HEK293 (cell line): ENCODE measurements at regions not wholly inside any gene's neighbourhood (a gene's known extent, or its start where the extent isn't known, plus 50 kb on each side); places are given as distances from the start of the nearest gene placed in this dataset.
"Not testable (repeated sequence)": the region's sequence is repeated elsewhere in the genome, so short reads cannot be mapped to it uniquely, and the experiment has no call there.

ENCODE experiments used
- CTCF ChIA-PET: fragments of 350-600 bp; formaldehyde crosslinking; extraction: SDS; loops from one replicate; lab custom pipeline; 2021; ENCODE audit warnings: antibody characterized with exemption; lab: Yijun Ruan, JAX
- POLR2A ChIA-PET: fragments of 300-600 bp; formaldehyde crosslinking; extraction: SDS; loops from one replicate; lab custom pipeline; 2020; ENCODE audit warnings: antibody characterized with exemption, inconsistent platforms; lab: Yijun Ruan, JAX
- H3K27ac ChIP-seq: fragments of 200-500 bp; sonication (Bioruptor generic); 2 replicates; pipeline ENCODE4 v1.5.1; 2014; ENCODE audit warnings: low read depth, low read length, control low read depth, inconsistent platforms; ENCODE audit errors: extremely low read depth
- H3K36me3 ChIP-seq, 2 experiments: fragments of 200-500 bp in 1 of 2; sonication (Bioruptor generic) in 1 of 2; 1 replicate in 1 of 2; 2 replicates in 1 of 2; pipeline ENCODE4 v1.5.1; 2014 to 2017; ENCODE audit warnings: inconsistent platforms in 2 of 2, low read length in 2 of 2; ENCODE audit not compliant: control insufficient read depth in 2 of 2, insufficient read depth in 1 of 2
- H3K4me1 ChIP-seq: fragments of 200-500 bp; sonication (Bioruptor generic); 2 replicates; pipeline ENCODE4 v1.5.1; 2014; ENCODE audit warnings: mild to moderate bottlenecking, low read length, inconsistent platforms; ENCODE audit not compliant: control insufficient read depth, insufficient read depth
- H3K4me3 ChIP-seq: 2 replicates; pipeline ENCODE4 v1.5.1; 2011; ENCODE audit warnings: low read depth, mild to moderate bottlenecking, control low read depth, low read length, moderate library complexity
- H3K9me3 ChIP-seq: fragments of 200-500 bp; sonication (Bioruptor generic); 2 replicates; pipeline ENCODE4 v1.5.1; 2014; ENCODE audit warnings: low read depth, low read length, inconsistent platforms; ENCODE audit not compliant: control insufficient read depth, insufficient read depth
- KLF1 ChIP-seq: fragments of 450-650 bp; formaldehyde crosslinking; IDR thresholded peaks from 2 replicates; pipeline ENCODE4 v1.5.1; 2016; ENCODE audit warnings: missing biosample characterization, missing genetic modification characterization
- KLF17 ChIP-seq: fragments of 450-650 bp; formaldehyde crosslinking; IDR thresholded peaks from 2 replicates; pipeline ENCODE4 v1.5.1; 2016; ENCODE audit warnings: missing biosample characterization, missing genetic modification characterization
- MEIS1 ChIP-seq: sonication (generic); formaldehyde crosslinking; IDR thresholded peaks from 2 replicates; pipeline ENCODE4 v1.8.1; 2022; ENCODE audit warnings: missing genetic modification reagents, mild to moderate bottlenecking, borderline replicate concordance
- TCF7L2 ChIP-seq: IDR thresholded peaks from 2 replicates; pipeline ENCODE4 v1.6.1; 2011; ENCODE audit warnings: low read depth, mild to moderate bottlenecking, inconsistent platforms, low read length, moderate library complexity, borderline replicate concordance
- ZBTB26 ChIP-seq: fragments of 450-650 bp; formaldehyde crosslinking; optimal IDR thresholded peaks from 2 replicates; pipeline ENCODE3; 2016; ENCODE audit warnings: missing biosample characterization, mild to moderate bottlenecking, missing genetic modification characterization
- ZBTB49 ChIP-seq: fragments of 450-650 bp; formaldehyde crosslinking; IDR thresholded peaks from 2 replicates; pipeline ENCODE4 v1.5.1; 2016; ENCODE audit warnings: missing biosample characterization, missing genetic modification characterization, low read depth
- ZNF146 ChIP-seq: fragments of 450-650 bp; formaldehyde crosslinking; IDR thresholded peaks from 2 replicates; pipeline ENCODE4 v1.5.1; 2016; ENCODE audit warnings: missing biosample characterization, missing genetic modification characterization
- ZNF274 ChIP-seq, 2 experiments: fragments of 200-500 bp in 1 of 2; fragments of 450-650 bp in 1 of 2; sonication (Bioruptor generic) in 1 of 2; formaldehyde crosslinking in 1 of 2; IDR thresholded peaks; 2 replicates each; pipeline versions ENCODE4 v1.5.1 to v1.6.1; 2014 to 2016; ENCODE audit warnings: borderline replicate concordance in 1 of 2, inconsistent platforms in 1 of 2, low read length in 1 of 2, missing biosample characterization in 1 of 2, missing genetic modification characterization in 1 of 2
- ZNF404 ChIP-seq: fragments of 450-650 bp; formaldehyde crosslinking; IDR thresholded peaks from 2 replicates; pipeline ENCODE4 v1.5.1; 2017; ENCODE audit warnings: missing biosample characterization, missing genetic modification characterization
- ZNF449 ChIP-seq: fragments of 450-650 bp; formaldehyde crosslinking; IDR thresholded peaks from 2 replicates; pipeline ENCODE4 v1.5.1; 2017; ENCODE audit warnings: missing biosample characterization, mild to moderate bottlenecking, missing genetic modification characterization, moderate library complexity
- ZNF48 ChIP-seq: fragments of 450-650 bp; formaldehyde crosslinking; IDR thresholded peaks from 2 replicates; pipeline ENCODE4 v1.5.1; 2016; ENCODE audit warnings: missing biosample characterization, missing genetic modification characterization
- ZNF555 ChIP-seq: fragments of 450-650 bp; formaldehyde crosslinking; conservative IDR thresholded peaks from 2 replicates; pipeline ENCODE4 v1.5.1; 2017; ENCODE audit warnings: missing biosample characterization, mild to moderate bottlenecking, missing genetic modification characterization, inconsistent platforms
- ZNF645 ChIP-seq: fragments of 450-650 bp; formaldehyde crosslinking; IDR thresholded peaks from 2 replicates; pipeline ENCODE4; 2016; ENCODE audit warnings: missing biosample characterization, missing genetic modification characterization
- ZNF707 ChIP-seq: fragments of 450-650 bp; formaldehyde crosslinking; IDR thresholded peaks from 2 replicates; pipeline ENCODE4 v1.5.1; 2016; ENCODE audit warnings: missing biosample characterization, missing genetic modification characterization
- ZSCAN16 ChIP-seq: fragments of 450-650 bp; formaldehyde crosslinking; IDR thresholded peaks from 2 replicates; pipeline ENCODE4 v1.5.1; 2016; ENCODE audit warnings: missing biosample characterization, missing genetic modification characterization
- TF ChIP-seq, protein P1 (sequence below): fragments of 450-650 bp; IDR thresholded peaks from 2 replicates; pipeline ENCODE4 v1.5.1; 2018; ENCODE audit warnings: missing biosample characterization, missing genetic modification characterization

DNA sequence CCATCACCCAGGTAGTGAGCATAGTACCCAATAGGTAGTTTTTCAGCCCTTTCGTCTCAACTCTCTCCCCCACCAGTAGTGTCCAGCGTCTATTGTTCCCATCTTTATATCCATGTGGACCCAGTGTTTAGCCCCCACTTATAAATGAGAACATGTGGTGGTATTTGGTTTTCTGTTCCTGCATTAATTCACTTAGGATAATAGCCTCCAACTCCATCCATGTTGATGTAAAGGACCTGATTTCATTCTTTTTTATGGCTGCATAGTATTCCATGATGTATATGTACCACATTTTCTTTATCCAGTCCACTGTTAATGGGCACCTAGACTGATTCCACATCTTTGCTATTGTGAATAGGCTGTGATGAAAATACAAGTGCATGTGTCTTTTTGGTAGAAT, 51.3 kb downstream of the NACA2 start:
- TF ChIP-seq ZNF555 (tag by site-specific recombination) = 0 out of 2 replicates have a peak, but pooled peaks have one; percentile 4
- TF ChIP-seq ZNF146 (tag by site-specific recombination) = peak; percentile 70; the same call in 1 of the 2 replicates
- CTCF ChIA-PET = interaction anchor here (0.7 kb wide), 1 partner anchor 122 kb away, joined by 3 read pairs; no protein-coding TSS in a partner anchor
- POLR2A ChIA-PET = not testable (repeated sequence)

GRCh38 chr17:61538480-61538879, 52.5 kb downstream of the NACA2 start:
- Histone ChIP-seq H3K9me3 (no peaks in the 10 kb centered on the region), H3K4me3 (no peak overlapping the region), H3K4me1 (no peaks in the 10 kb centered on the region), H3K36me3 (no peaks in the 10 kb centered on the region), H3K27ac (no peak overlapping the region)
- CTCF ChIA-PET = interaction anchor here (0.6 to 1.0 kb wide), 4 partner anchors 9 to 298 kb away, joined by 3 to 4 read pairs (median 3); no protein-coding TSS in a partner anchor
- TF ChIP-seq ZNF48 (tag by site-specific recombination) (no peak), ZNF555 (tag by site-specific recombination) (0 out of 2 replicates have a peak, but pooled peaks have one; percentile 6)
- POLR2A ChIA-PET = no interaction called here

More for the DNA sequence above, 51.3 kb downstream of the NACA2 start:
- H3K9me3 ChIP-seq, H3K27ac ChIP-seq, H3K36me3 ChIP-seq, H3K4me3 ChIP-seq, H3K4me1 ChIP-seq: not testable (repeated sequence)

GRCh38 chr17:61537264-61537771, 53.7 kb downstream of the NACA2 start:
- POLR2A ChIA-PET = no interaction called here
- no peaks in the 10 kb centered on the region for H3K9me3 ChIP-seq
- CTCF ChIA-PET = no interaction called here

More at GRCh38 chr17:61537264-61537771, 53.7 kb downstream of the NACA2 start:
- no peak overlapping the region for H3K27ac ChIP-seq
- no peak overlapping the region for H3K4me3 ChIP-seq
- peaks cover 2% of the 10 kb centered on the region for H3K4me1 ChIP-seq
- TF ChIP-seq ZNF645 (tag by site-specific recombination) (no peak), ZBTB26 (no peak), ZNF274 (IDR thresholded peaks at IDR 0.05; ENCODE audit: low read length) (no peak), ZNF274 (tag by site-specific recombination; IDR thresholded peaks at IDR 0.05; ENCODE audit: borderline replicate concordance) (no peak), ZNF707 (tag by site-specific recombination) (no peak), TCF7L2 (no peak), ZSCAN16 (tag by site-specific recombination) (no peak), MEIS1 (CRISPR knock-in tag) (no peak), ZNF404 (tag by site-specific recombination) (no peak), KLF1 (tag by site-specific recombination) (no peak), ZBTB49 (tag by site-specific recombination) (no peak), ZNF449 (tag by site-specific recombination) (no peak), KLF17 (tag by site-specific recombination) (no peak)
- TF ChIP-seq, protein P1, sequence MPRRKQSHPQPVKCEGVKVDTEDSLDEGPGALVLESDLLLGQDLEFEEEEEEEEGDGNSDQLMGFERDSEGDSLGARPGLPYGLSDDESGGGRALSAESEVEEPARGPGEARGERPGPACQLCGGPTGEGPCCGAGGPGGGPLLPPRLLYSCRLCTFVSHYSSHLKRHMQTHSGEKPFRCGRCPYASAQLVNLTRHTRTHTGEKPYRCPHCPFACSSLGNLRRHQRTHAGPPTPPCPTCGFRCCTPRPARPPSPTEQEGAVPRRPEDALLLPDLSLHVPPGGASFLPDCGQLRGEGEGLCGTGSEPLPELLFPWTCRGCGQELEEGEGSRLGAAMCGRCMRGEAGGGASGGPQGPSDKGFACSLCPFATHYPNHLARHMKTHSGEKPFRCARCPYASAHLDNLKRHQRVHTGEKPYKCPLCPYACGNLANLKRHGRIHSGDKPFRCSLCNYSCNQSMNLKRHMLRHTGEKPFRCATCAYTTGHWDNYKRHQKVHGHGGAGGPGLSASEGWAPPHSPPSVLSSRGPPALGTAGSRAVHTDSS (tag by site-specific recombination) = no peak
- TF ChIP-seq, all 188 proteins: peak for 0
- no peaks in the 10 kb centered on the region for H3K36me3 ChIP-seq
